ENCODE measurements at regions not wholly inside any gene's neighbourhood (a gene's known extent, or its start where the extent isn't known, plus 50 kb on each side); places are given as distances from the start of the nearest gene placed in this dataset.
A peak's percentile ranks its signal among the peaks of the same experiment; 100 is the strongest.

DNA sequence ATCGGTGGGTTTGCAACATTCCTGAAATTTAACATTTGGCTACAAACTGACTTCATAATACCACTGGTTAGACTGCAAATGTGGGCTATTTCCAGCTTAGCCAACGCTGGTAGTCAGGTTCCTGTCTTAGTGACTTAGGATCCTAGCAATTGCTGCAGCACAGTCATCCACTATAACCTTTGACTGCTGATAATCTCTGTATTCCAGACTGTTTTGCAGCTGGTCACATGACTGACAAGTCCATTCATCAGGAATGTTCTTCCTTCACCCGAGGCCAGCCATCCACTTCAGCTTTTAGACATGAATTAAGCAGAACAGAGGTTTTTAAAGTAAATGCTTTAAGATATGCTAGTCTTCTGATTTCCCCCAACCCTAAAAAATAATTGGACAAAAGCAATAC lies 425.9 kb upstream of the MPDZ start:
- no peak for DNase-seq

DNA sequence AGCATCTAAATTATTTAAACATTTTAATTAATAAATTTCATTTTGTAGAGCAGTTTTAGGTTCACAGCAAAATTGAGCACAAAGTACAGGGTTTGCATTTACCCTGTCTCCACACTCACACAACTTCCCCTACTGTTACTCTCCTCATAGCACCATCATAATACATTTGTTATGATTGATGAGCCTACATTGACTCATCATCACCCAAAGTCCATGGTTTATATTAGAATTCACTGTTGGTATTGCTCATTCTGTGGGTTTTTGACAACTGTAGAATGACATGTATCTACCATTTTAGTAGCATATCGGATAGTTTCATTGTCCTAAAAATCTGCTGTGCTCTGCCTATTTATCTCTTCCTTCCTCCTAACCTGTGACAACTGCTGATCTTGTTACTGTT lies 411.1 kb upstream of the MPDZ start:
- DNase-seq, result no peak
- no peaks in the 10 kb centered on the region for H3K36me3 ChIP-seq
- no peak overlapping the region for H3K4me3 ChIP-seq (ENCODE audit: low read depth, low read length)
- no peaks in the 10 kb centered on the region for H3K9me3 ChIP-seq (ENCODE audit: severe bottlenecking)
- H3K27ac ChIP-seq, result no peak overlapping the region
- H3K27me3 ChIP-seq (ENCODE audit: insufficient read depth, low read depth, severe bottlenecking), result no peaks in the 10 kb centered on the region
- TF ChIP-seq, protein P1, sequence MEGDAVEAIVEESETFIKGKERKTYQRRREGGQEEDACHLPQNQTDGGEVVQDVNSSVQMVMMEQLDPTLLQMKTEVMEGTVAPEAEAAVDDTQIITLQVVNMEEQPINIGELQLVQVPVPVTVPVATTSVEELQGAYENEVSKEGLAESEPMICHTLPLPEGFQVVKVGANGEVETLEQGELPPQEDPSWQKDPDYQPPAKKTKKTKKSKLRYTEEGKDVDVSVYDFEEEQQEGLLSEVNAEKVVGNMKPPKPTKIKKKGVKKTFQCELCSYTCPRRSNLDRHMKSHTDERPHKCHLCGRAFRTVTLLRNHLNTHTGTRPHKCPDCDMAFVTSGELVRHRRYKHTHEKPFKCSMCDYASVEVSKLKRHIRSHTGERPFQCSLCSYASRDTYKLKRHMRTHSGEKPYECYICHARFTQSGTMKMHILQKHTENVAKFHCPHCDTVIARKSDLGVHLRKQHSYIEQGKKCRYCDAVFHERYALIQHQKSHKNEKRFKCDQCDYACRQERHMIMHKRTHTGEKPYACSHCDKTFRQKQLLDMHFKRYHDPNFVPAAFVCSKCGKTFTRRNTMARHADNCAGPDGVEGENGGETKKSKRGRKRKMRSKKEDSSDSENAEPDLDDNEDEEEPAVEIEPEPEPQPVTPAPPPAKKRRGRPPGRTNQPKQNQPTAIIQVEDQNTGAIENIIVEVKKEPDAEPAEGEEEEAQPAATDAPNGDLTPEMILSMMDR (IDR thresholded peaks at IDR 0.05; ENCODE audit: low read depth, low read length), result no peak

More for the DNA sequence above, 425.9 kb upstream of the MPDZ start:
- Histone ChIP-seq H3K4me3 (ENCODE audit: low read depth, low read length) (no peak overlapping the region), H3K36me3 (no peaks in the 10 kb centered on the region), H3K9me3 (ENCODE audit: severe bottlenecking) (no peaks in the 10 kb centered on the region), H3K27ac (no peak overlapping the region), H3K27me3 (ENCODE audit: insufficient read depth, low read depth, severe bottlenecking) (no peaks in the 10 kb centered on the region)
- TF ChIP-seq, protein P1 (IDR thresholded peaks at IDR 0.05; ENCODE audit: low read depth, low read length), result no peak

DNA sequence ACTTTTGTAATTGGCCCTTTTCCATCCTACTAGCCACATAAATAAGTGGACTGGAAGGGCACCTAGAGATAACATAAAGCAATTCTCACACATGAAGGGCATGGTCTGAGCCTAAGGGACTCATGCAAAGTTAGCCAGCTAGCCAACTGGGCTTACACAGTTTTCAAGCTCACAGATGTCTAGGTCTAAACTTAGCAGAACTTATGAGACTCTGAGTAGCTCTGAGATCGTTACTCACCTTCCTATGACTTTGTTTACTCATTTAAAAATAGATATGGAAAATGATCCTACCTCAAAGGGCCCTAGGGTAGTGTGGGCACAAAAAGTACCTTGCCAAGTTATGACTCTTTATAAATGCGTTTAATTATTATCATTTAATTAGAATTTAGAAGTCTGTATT lies 410.4 kb upstream of the MPDZ start:
- Histone ChIP-seq H3K4me3 (ENCODE audit: low read depth, low read length) (no peak overlapping the region), H3K27ac (no peak overlapping the region), H3K27me3 (ENCODE audit: insufficient read depth, low read depth, severe bottlenecking) (no peaks in the 10 kb centered on the region), H3K9me3 (ENCODE audit: severe bottlenecking) (no peaks in the 10 kb centered on the region), H3K36me3 (no peaks in the 10 kb centered on the region)
- TF ChIP-seq, protein P1 (IDR thresholded peaks at IDR 0.05; ENCODE audit: low read depth, low read length), result no peak
- DNase-seq, result no peak

DNA sequence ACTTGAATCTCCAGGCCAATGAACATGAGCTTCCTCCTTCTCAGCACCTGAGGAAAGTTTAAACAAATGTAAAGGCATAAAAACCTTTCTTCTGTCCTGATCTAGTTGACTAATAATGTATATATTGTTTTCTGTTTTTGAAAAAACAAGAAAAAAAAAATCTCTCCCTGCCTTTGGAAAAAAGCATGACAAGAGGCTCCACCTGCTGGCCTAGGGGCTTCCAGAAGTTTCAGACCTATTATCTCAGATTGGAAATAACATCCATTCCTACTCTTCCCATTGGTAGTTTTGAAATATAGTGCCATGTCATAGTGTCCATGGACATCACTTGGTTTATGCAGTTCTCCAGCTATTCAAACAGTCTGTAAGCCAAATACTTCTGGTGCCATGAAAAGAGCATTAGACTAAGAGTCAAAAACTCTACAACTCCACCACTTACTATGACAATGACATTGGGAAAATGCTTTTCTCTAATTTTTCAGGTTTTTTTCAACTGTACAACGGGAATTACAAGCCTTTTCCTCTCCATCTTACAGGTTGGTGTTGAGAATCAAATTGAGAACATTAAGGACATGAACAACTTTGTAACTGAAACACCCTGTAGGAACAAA lies 409.6 kb upstream of the MPDZ start:
- Histone ChIP-seq H3K36me3 (no peaks in the 10 kb centered on the region), H3K4me3 (ENCODE audit: low read depth, low read length) (no peak overlapping the region), H3K27me3 (ENCODE audit: insufficient read depth, low read depth, severe bottlenecking) (no peaks in the 10 kb centered on the region), H3K9me3 (ENCODE audit: severe bottlenecking) (no peaks in the 10 kb centered on the region), H3K27ac (no peak overlapping the region)
- TF ChIP-seq, protein P1 (IDR thresholded peaks at IDR 0.05; ENCODE audit: low read depth, low read length), result peak; percentile 34; the same call in 1 of the 2 replicates
- DNase-seq, result peak; percentile 29

DNA sequence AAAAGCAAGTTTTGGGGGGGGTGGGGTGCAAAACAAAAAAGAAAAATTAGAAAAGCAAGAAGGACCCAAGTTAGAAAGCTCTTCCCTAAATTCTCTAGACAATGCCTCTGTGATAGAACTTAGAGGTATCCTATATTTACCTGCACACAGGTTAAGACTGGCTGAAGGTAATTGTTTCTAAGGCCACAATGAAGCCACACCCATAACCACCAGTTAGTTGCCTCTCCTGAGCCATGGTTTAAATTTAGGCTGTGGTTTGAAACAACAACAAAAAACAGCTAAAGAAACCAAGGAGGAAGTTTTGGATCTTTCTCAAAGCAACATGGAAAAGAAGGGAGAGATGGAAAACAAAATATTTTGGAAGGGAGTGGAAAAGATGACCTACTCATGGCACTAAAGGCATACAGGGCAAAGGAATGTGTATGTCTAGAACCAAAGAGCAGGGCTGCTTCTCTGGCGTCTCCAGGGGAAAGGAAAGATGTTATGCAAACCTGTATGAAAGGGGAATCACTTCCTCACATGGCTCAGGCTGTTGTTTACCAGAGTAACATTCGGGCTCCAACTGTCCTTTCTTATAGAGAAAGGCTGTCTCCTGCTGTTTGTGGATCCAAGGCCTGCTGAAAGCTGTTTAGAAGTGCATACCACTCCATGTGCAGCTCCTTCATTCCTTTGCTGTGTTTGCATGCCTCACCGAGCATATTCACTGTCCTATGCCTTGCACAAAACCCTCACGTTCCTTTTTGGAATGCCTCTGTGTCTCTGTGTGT lies 408.9 kb upstream of the MPDZ start:
- H3K27me3 ChIP-seq (ENCODE audit: insufficient read depth, low read depth, severe bottlenecking), result no peaks in the 10 kb centered on the region
- TF ChIP-seq, protein P1 (IDR thresholded peaks at IDR 0.05; ENCODE audit: low read depth, low read length), result no peak
- DNase-seq, result no peak
- no peaks in the 10 kb centered on the region for H3K36me3 ChIP-seq
- H3K4me3 ChIP-seq (ENCODE audit: low read depth, low read length), result no peak overlapping the region
- no peaks in the 10 kb centered on the region for H3K9me3 ChIP-seq (ENCODE audit: severe bottlenecking)
- no peak overlapping the region for H3K27ac ChIP-seq
